ENCODE measurements at regions not wholly inside any gene's neighbourhood (a gene's known extent, or its start where the extent isn't known, plus 50 kb on each side); places are given as distances from the start of the nearest gene placed in this dataset.
"Not testable (repeated sequence)": the region's sequence is repeated elsewhere in the genome, so short reads cannot be mapped to it uniquely, and the experiment has no call there.

GRCh38 chr10:94129393-94130130 is 135.8 kb downstream of the PLCE1 start:
- DNase-seq: no peak

- DNase-seq: no peak
Measured at GRCh38 chr10:94131885-94132284, 138.2 kb downstream of the PLCE1 start.

- no peak for DNase-seq
Measured at GRCh38 chr10:94133239-94133638, 139.5 kb downstream of the PLCE1 start.

GRCh38 chr10:94137747-94138146 is 144.0 kb downstream of the PLCE1 start:
- DNase-seq: no peak

GRCh38 chr10:94138391-94138790 is 144.7 kb downstream of the PLCE1 start:
- no peak for DNase-seq

GRCh38 chr10:94143261-94143660 is 149.5 kb downstream of the PLCE1 start:
- no peak for DNase-seq

GRCh38 chr10:94146313-94146712 is 152.6 kb downstream of the PLCE1 start:
- DNase-seq: no peak

GRCh38 chr10:94146746-94147145 is 153.0 kb downstream of the PLCE1 start:
- no peak for DNase-seq

- no peak for DNase-seq
Measured at GRCh38 chr10:94149702-94150101, 156.0 kb downstream of the PLCE1 start.

GRCh38 chr10:94150541-94151184 is 156.9 kb downstream of the PLCE1 start:
- no peak for DNase-seq

- no peak for DNase-seq
Measured at GRCh38 chr10:94155722-94156271, 162.1 kb downstream of the PLCE1 start.

GRCh38 chr10:94156453-94156852 is 162.7 kb downstream of the PLCE1 start:
- DNase-seq: no peak

GRCh38 chr10:94165158-94165611 is 171.5 kb downstream of the PLCE1 start:
- not testable (repeated sequence) for DNase-seq

GRCh38 chr10:94172332-94172731 is 178.6 kb downstream of the PLCE1 start:
- DNase-seq: no peak

GRCh38 chr10:94173594-94173993 is 179.9 kb downstream of the PLCE1 start:
- no peak for DNase-seq

GRCh38 chr10:94174838-94175237 is 181.1 kb downstream of the PLCE1 start:
- no peak for DNase-seq

GRCh38 chr10:94178475-94179253 is 184.1 kb downstream of the NOC3L start:
- DNase-seq: no peak

GRCh38 chr10:94180576-94180975 is 182.2 kb downstream of the NOC3L start:
- DNase-seq: no peak

- DNase-seq: no peak
Measured at GRCh38 chr10:94183666-94184264, 179.0 kb downstream of the NOC3L start.

- no peak for DNase-seq
Measured at GRCh38 chr10:94186722-94187121, 176.0 kb downstream of the NOC3L start.

GRCh38 chr10:94192333-94192732 is 170.4 kb downstream of the NOC3L start:
- no peak for DNase-seq

- DNase-seq: no peak
Measured at GRCh38 chr10:94192974-94193373, 169.8 kb downstream of the NOC3L start.

- DNase-seq: no peak
Measured at GRCh38 chr10:94193466-94193924, 169.2 kb downstream of the NOC3L start.

Measured in effector CD8-positive, alpha-beta T cell (primary cell).